H9 (cell line): ENCODE measurements at regions not wholly inside any gene's neighbourhood (a gene's known extent, or its start where the extent isn't known, plus 50 kb on each side); places are given as distances from the start of the nearest gene placed in this dataset.

Experiments used
- DNase-seq: peaks from one replicate; pipeline ENCODE4 v3.0.0-alpha.2; 2017
- H2AFZ ChIP-seq: one replicate; pipeline ENCODE4 v1.6.1; 2013; ENCODE audit warnings: mild to moderate bottlenecking, low read length, control low read depth, moderate library complexity
- H2AK5ac ChIP-seq: 2 replicates; pipeline ENCODE4 v1.6.1; 2013; ENCODE audit warnings: low read length, control low read depth, mixed read lengths; ENCODE audit not compliant: insufficient read length
- H2BK120ac ChIP-seq: one replicate; pipeline ENCODE4 v1.6.1; 2013; ENCODE audit warnings: low read depth, mild to moderate bottlenecking, low read length, control low read depth, inconsistent platforms; ENCODE audit not compliant: poor library complexity, severe bottlenecking
- H2BK12ac ChIP-seq: 2 replicates; pipeline ENCODE4 v1.6.1; 2013; ENCODE audit warnings: low read length, control low read depth, mixed read lengths, low read depth; ENCODE audit not compliant: insufficient read length
- H2BK15ac ChIP-seq: 2 replicates; pipeline ENCODE4 v1.6.1; 2013; ENCODE audit warnings: low read depth, low read length, control low read depth
- H2BK20ac ChIP-seq: one replicate; pipeline ENCODE4 v1.6.1; 2013; ENCODE audit warnings: low read depth, mild to moderate bottlenecking, low read length, control low read depth, inconsistent platforms; ENCODE audit not compliant: poor library complexity, severe bottlenecking
- H2BK5ac ChIP-seq: 2 replicates; pipeline ENCODE4 v1.6.1; 2013; ENCODE audit warnings: low read length, control low read depth, mixed read lengths; ENCODE audit not compliant: insufficient read length
- H3K14ac ChIP-seq: 2 replicates; pipeline ENCODE4 v1.6.1; 2013; ENCODE audit warnings: low read length, control low read depth; ENCODE audit not compliant: insufficient read depth
- H3K18ac ChIP-seq: 2 replicates; pipeline ENCODE4 v1.6.1; 2013; ENCODE audit warnings: low read depth, mild to moderate bottlenecking, mixed read lengths, low read length, control low read depth; ENCODE audit not compliant: insufficient read length
- H3K23ac ChIP-seq: 2 replicates; pipeline ENCODE4 v1.6.1; 2013; ENCODE audit warnings: low read length, control low read depth, mixed read lengths, low read depth; ENCODE audit not compliant: insufficient read length
- H3K23me2 ChIP-seq: 2 replicates; pipeline ENCODE4 v1.6.1; 2013; ENCODE audit warnings: low read depth, mild to moderate bottlenecking, mixed read lengths, low read length, control low read depth; ENCODE audit not compliant: insufficient read length, poor library complexity, severe bottlenecking
- H3K27ac ChIP-seq: 2 replicates; pipeline ENCODE4 v1.5.1; 2013; ENCODE audit warnings: low read length, control low read depth, mixed read lengths, low read depth; ENCODE audit not compliant: insufficient read length
- H3K27me3 ChIP-seq: 2 replicates; pipeline ENCODE4 v1.6.1; 2013; ENCODE audit warnings: low read length, control low read depth, inconsistent platforms; ENCODE audit not compliant: insufficient read depth
- H3K4ac ChIP-seq: 2 replicates; pipeline ENCODE4 v1.6.1; 2013; ENCODE audit warnings: low read depth, mild to moderate bottlenecking, control low read depth, inconsistent platforms, low read length, moderate library complexity
- H3K4me1 ChIP-seq: 2 replicates; pipeline ENCODE4 v1.6.1; 2013; ENCODE audit warnings: low read length, control low read depth, inconsistent platforms; ENCODE audit not compliant: insufficient read depth
- H3K4me2 ChIP-seq: 2 replicates; pipeline ENCODE4 v1.6.1; 2013; ENCODE audit warnings: low read length, control low read depth, mixed read lengths; ENCODE audit not compliant: insufficient read length, insufficient read depth
- H3K56ac ChIP-seq: 2 replicates; pipeline ENCODE4 v1.6.1; 2013; ENCODE audit warnings: low read depth, mild to moderate bottlenecking, mixed read lengths, low read length, control low read depth; ENCODE audit not compliant: insufficient read length
- H3K79me1 ChIP-seq: 2 replicates; pipeline ENCODE4 v1.6.1; 2013; ENCODE audit warnings: low read depth, mild to moderate bottlenecking, moderate library complexity, low read length, control low read depth, inconsistent platforms; ENCODE audit not compliant: insufficient read depth, poor library complexity, severe bottlenecking
- H3K79me2 ChIP-seq: 2 replicates; pipeline ENCODE4 v1.6.1; 2013; ENCODE audit warnings: low read length, control low read depth, inconsistent platforms; ENCODE audit not compliant: insufficient read depth
- H3K9ac ChIP-seq: 2 replicates; pipeline ENCODE4 v1.6.1; 2013; ENCODE audit warnings: low read length, control low read depth, mixed read lengths; ENCODE audit not compliant: insufficient read length; ENCODE audit errors: extremely low read depth
- H3K9me3 ChIP-seq: one replicate; pipeline ENCODE4 v1.6.1; 2013; ENCODE audit warnings: low read depth, low read length, inconsistent platforms; ENCODE audit not compliant: control insufficient read depth
- H3T11ph ChIP-seq: one replicate; pipeline ENCODE4 v1.6.1; 2013; ENCODE audit warnings: mild to moderate bottlenecking, low read length, control low read depth, inconsistent platforms
- H4K20me1 ChIP-seq: one replicate; pipeline ENCODE4 v1.6.1; 2013; ENCODE audit not compliant: control insufficient read depth, insufficient read length, insufficient read depth
- H4K5ac ChIP-seq: 2 replicates; pipeline ENCODE4 v1.6.1; 2013; ENCODE audit warnings: low read depth, mild to moderate bottlenecking, mixed read lengths, low read length, control low read depth; ENCODE audit not compliant: insufficient read length
- H4K8ac ChIP-seq: replicated peaks from 2 replicates; pipeline ENCODE4 v1.6.1; 2013; ENCODE audit warnings: low read length, control low read depth, mixed read lengths, low read depth; ENCODE audit not compliant: insufficient read length
- H4K91ac ChIP-seq: 2 replicates; pipeline ENCODE4 v1.6.1; 2013; ENCODE audit warnings: low read depth, mild to moderate bottlenecking, moderate library complexity, mixed read lengths, low read length, control low read depth; ENCODE audit not compliant: insufficient read length
- H3K27ac Mint-ChIP-seq, 3 experiments: 2 replicates in 2 of 3; 3 replicates in 1 of 3; pipeline ENCODE4 v1.8.0; 2020 to 2021; ENCODE audit warnings: mixed read lengths in 3 of 3, mild to moderate bottlenecking in 1 of 3, moderate library complexity in 1 of 3
- H3K27me3 Mint-ChIP-seq: 2 replicates; pipeline ENCODE4 v1.8.0; 2021; ENCODE audit warnings: low read depth, mild to moderate bottlenecking, moderate library complexity, mixed read lengths
- H3K36me3 Mint-ChIP-seq, 3 experiments: 2 replicates in 2 of 3; 3 replicates in 1 of 3; pipeline ENCODE4 v1.8.0; 2020 to 2021; ENCODE audit warnings: low read depth in 3 of 3, mixed read lengths in 3 of 3; ENCODE audit not compliant: insufficient read depth in 1 of 3
- H3K4me1 Mint-ChIP-seq, 2 experiments: 2 replicates each; pipeline ENCODE4 v1.8.0; 2020; ENCODE audit warnings: mixed read lengths in 2 of 2
- H3K4me3 Mint-ChIP-seq, 2 experiments: 2 replicates in 1 of 2; 3 replicates in 1 of 2; pipeline ENCODE4 v1.8.0; 2020 to 2021; ENCODE audit warnings: mild to moderate bottlenecking in 2 of 2, mixed read lengths in 2 of 2, moderate library complexity in 1 of 2
- H3K9me3 Mint-ChIP-seq, 2 experiments: 2 replicates in 1 of 2; 3 replicates in 1 of 2; pipeline ENCODE4 v1.8.0; 2020; ENCODE audit warnings: mild to moderate bottlenecking in 2 of 2, mixed read lengths in 2 of 2, moderate library complexity in 1 of 2
- CTCF ChIP-seq: fragments of 200-600 bp; sonication (generic); conservative IDR thresholded peaks from 3 replicates; pipeline ENCODE4 v1.8.0; 2021; ENCODE audit warnings: antibody characterized with exemption, mild to moderate bottlenecking
- WGBS: extraction: QIAGEN DNeasy Blood & Tissue Kit; methylation state at CpG from one replicate; pipeline ENCODE4 v1.1.7; 2013; ENCODE audit warnings: missing lambda C conversion rate, low lambda C conversion rate, mixed read lengths; ENCODE audit not compliant: insufficient read length; ENCODE audit errors: extremely low coverage; 5-methylcytosine and 5-hydroxymethylcytosine counted together

- Histone ChIP-seq H3K4me2 (no peak overlapping the region), H4K8ac (no peak overlapping the region), H3K79me1 (no peaks in the 10 kb centered on the region), H3K18ac (no peak overlapping the region), H3K23me2 (no peaks in the 10 kb centered on the region), H3T11ph (no peak overlapping the region), H3K23ac (no peak overlapping the region), H4K5ac (no peak overlapping the region), H3K4ac (no peak overlapping the region), H2AK5ac (no peak overlapping the region), H3K27me3 (no peaks in the 10 kb centered on the region), H2BK12ac (no peak overlapping the region), H3K14ac (no peak overlapping the region), H3K9ac (no peak overlapping the region), H3K9me3 (no peaks in the 10 kb centered on the region), H2BK120ac (no peak overlapping the region), H2BK5ac (no peak overlapping the region), H2BK15ac (no peak overlapping the region), H3K27ac (no peak overlapping the region), H2AFZ (no peak overlapping the region), H3K56ac (no peak overlapping the region), H4K91ac (no peak overlapping the region), H2BK20ac (no peak overlapping the region), H4K20me1 (no peaks in the 10 kb centered on the region), H3K4me1 (no peaks in the 10 kb centered on the region), H3K79me2 (no peaks in the 10 kb centered on the region)
- DNase-seq = no peak
- Mint-ChIP-seq H3K4me1 (peaks cover 10% of the 10 kb centered on the region in 2 experiments), H3K36me3 (peaks cover 3 to 10% (median 8%) of the 10 kb centered on the region in 3 experiments; a peak in 4 of 7 replicates), H3K27me3 (no peaks in the 10 kb centered on the region), H3K27ac (no peak overlapping the region), H3K4me3 (no peak overlapping the region), H3K9me3 (peaks cover 8 to 11% of the 10 kb centered on the region in 2 experiments)
- no CpG with 5 or more reads among the region's 2 CpGs for WGBS
- TF ChIP-seq CTCF = no peak
Observed at GRCh38 chr7:125193263-125193662, 263.6 kb upstream of the POT1 start.
